HCT116 (cell line): ENCODE measurements at regions not wholly inside any gene's neighbourhood (a gene's known extent, or its start where the extent isn't known, plus 50 kb on each side); places are given as distances from the start of the nearest gene placed in this dataset.
A peak's percentile ranks its signal among the peaks of the same experiment; 100 is the strongest.

ENCODE experiments used
- ATAC-seq: fragments of 200-7000 bp; cut with Tn5 transposase; 2 replicates; pipeline ENCODE4 v1.9.1; 2020; ENCODE audit warnings: mild to moderate bottlenecking, moderate library complexity
- BruUV-seq: library from RNA; stranded (reverse); fragments of 400-500 nt; replicated peaks from 2 replicates; lab custom pipeline; 2021; lab: Mats Ljungman, UMichigan
- CTCF ChIA-PET: fragments of 300-600 bp; sonication (Branson Sonifier 250); formaldehyde crosslinking; loops from one replicate; lab custom pipeline; 2021; ENCODE audit warnings: antibody characterized with exemption; lab: Charles Lee
- POLR2A ChIA-PET: fragments of 300-600, 350-600 bp; sonication (Branson Sonifier 250); formaldehyde crosslinking; loops from one replicate; lab custom pipeline; 2021; ENCODE audit warnings: antibody characterized with exemption; lab: Charles Lee
- RAD21 ChIA-PET, 2 experiments: fragments of 300-600 bp; sonication (Branson Sonifier 250); formaldehyde crosslinking; loops; one replicate each; lab custom pipeline; 2023; ENCODE audit warnings: low total read pairs in 2 of 2; ENCODE audit not compliant: uncharacterized antibody in 2 of 2, unreplicated experiment in 2 of 2, low non-redundant PET in 1 of 2; lab: Charles Lee
- DNase-seq: peaks from one replicate; pipeline ENCODE4 v3.0.0-alpha.2; 2010; ENCODE audit warnings: low read depth, low spot score
- H2AFZ ChIP-seq: fragments of 200-600 bp; shearing (Covaris generic), sonication (generic); 2 replicates; pipeline ENCODE4 v1.6.1; 2017; ENCODE audit warnings: low read depth, mixed run types, mixed read lengths, antibody characterized with exemption, low read length; ENCODE audit not compliant: poor library complexity, severe bottlenecking
- H3K27ac ChIP-seq: 2 replicates; pipeline ENCODE4 v1.5.1; 2012; ENCODE audit warnings: low read depth, low read length
- H3K27me3 ChIP-seq: fragments of 200-600 bp; sonication (generic); 2 replicates; pipeline ENCODE4 v1.6.1; 2016; ENCODE audit warnings: mixed run types, low read length, mixed read lengths; ENCODE audit not compliant: insufficient read depth
- H3K36me3 ChIP-seq, 2 experiments: fragments of 200-500 bp in 1 of 2; fragments of 200-600 bp in 1 of 2; sonication (Bioruptor generic) in 1 of 2; sonication (generic) in 1 of 2; 2 replicates each; pipeline versions ENCODE4 v1.5.1 to v1.6.1; 2014 to 2016; ENCODE audit warnings: low read length in 2 of 2, inconsistent platforms in 1 of 2, mixed read lengths in 1 of 2, mixed run types in 1 of 2; ENCODE audit not compliant: insufficient read depth in 2 of 2, control insufficient read depth in 1 of 2
- H3K4me1 ChIP-seq, 2 experiments: fragments of 200-600 bp in 1 of 2; sonication (generic) in 1 of 2; 2 replicates each; pipeline versions ENCODE4 v1.5.1 to v1.6.1; 2012 to 2017; ENCODE audit warnings: low read length in 2 of 2, inconsistent platforms in 1 of 2, mild to moderate bottlenecking in 1 of 2, mixed read lengths in 1 of 2, mixed run types in 1 of 2, moderate library complexity in 1 of 2; ENCODE audit not compliant: insufficient read depth in 2 of 2, control insufficient read depth in 1 of 2
- H3K4me2 ChIP-seq: fragments of 200-600 bp; sonication (generic); 2 replicates; pipeline ENCODE4 v1.6.1; 2017; ENCODE audit warnings: mixed run types, low read length, mixed read lengths
- H3K4me3 ChIP-seq, 2 experiments: fragments of 200-600 bp in 1 of 2; sonication (generic) in 1 of 2; replicated peaks in 1 of 2; 2 replicates each; pipeline ENCODE4 v1.5.1; 2011 to 2016; ENCODE audit warnings: low read length in 2 of 2, control low read depth in 1 of 2, low read depth in 1 of 2, mild to moderate bottlenecking in 1 of 2, mixed read lengths in 1 of 2, mixed run types in 1 of 2
- H3K79me2 ChIP-seq: fragments of 200-600 bp; sonication (generic); 2 replicates; pipeline ENCODE4 v1.6.1; 2017; ENCODE audit warnings: mild to moderate bottlenecking, mixed run types, low read length, moderate library complexity, mixed read lengths; ENCODE audit not compliant: insufficient read depth
- H3K9ac ChIP-seq: fragments of 200-600 bp; sonication (generic); 2 replicates; pipeline ENCODE4 v1.6.1; 2016; ENCODE audit warnings: low read length, mixed read lengths
- H3K9me2 ChIP-seq: fragments of 200-600 bp; sonication (generic), shearing (Covaris generic); 2 replicates; pipeline ENCODE4 v1.6.1; 2017; ENCODE audit warnings: mixed run types, mild to moderate bottlenecking, moderate library complexity; ENCODE audit not compliant: insufficient read depth
- H3K9me3 ChIP-seq, 2 experiments: fragments of 200-500 bp in 1 of 2; fragments of 200-600 bp in 1 of 2; sonication (Bioruptor generic) in 1 of 2; sonication (generic) in 1 of 2; 2 replicates each; pipeline ENCODE4 v1.6.1; 2014 to 2017; ENCODE audit warnings: low read length in 2 of 2, mixed read lengths in 2 of 2, inconsistent platforms in 1 of 2, low read depth in 1 of 2, mild to moderate bottlenecking in 1 of 2, mixed run types in 1 of 2, moderate library complexity in 1 of 2; ENCODE audit not compliant: control insufficient read depth in 1 of 2, insufficient read depth in 1 of 2
- H4K20me1 ChIP-seq: fragments of 200-600 bp; sonication (generic), shearing (Covaris generic); 2 replicates; pipeline ENCODE4 v1.6.1; 2017; ENCODE audit warnings: mixed run types, mild to moderate bottlenecking, moderate library complexity; ENCODE audit not compliant: insufficient read depth
- ATF3 ChIP-seq: IDR thresholded peaks from 2 replicates; pipeline ENCODE4 v1.6.1; 2012
- CBX3 ChIP-seq: IDR thresholded peaks from 2 replicates; pipeline ENCODE4 v1.6.1; 2012; ENCODE audit warnings: low read depth
- CEBPB ChIP-seq: IDR thresholded peaks from 2 replicates; pipeline ENCODE4 v1.6.1; 2012; ENCODE audit warnings: low read depth
- CTCF ChIP-seq, 3 experiments: fragments of 200-600 bp in 1 of 3; sonication (generic) in 1 of 3; IDR thresholded peaks in 2 of 3; conservative IDR thresholded peaks in 1 of 3; 2 replicates each; pipeline ENCODE4 v1.5.1; 2012 to 2017; ENCODE audit warnings: low read depth in 2 of 3, low read length in 2 of 3, antibody characterized with exemption in 1 of 3, borderline replicate concordance in 1 of 3, control low read depth in 1 of 3, mild to moderate bottlenecking in 1 of 3, mixed read lengths in 1 of 3, mixed run types in 1 of 3, moderate library complexity in 1 of 3; ENCODE audit not compliant: insufficient read depth in 1 of 3
- ELF1 ChIP-seq: IDR thresholded peaks from 2 replicates; pipeline ENCODE4 v1.6.1; 2012; ENCODE audit warnings: low read depth, borderline replicate concordance
- EZH2 ChIP-seq: fragments of 200-600 bp; sonication (generic); IDR thresholded peaks from 2 replicates; pipeline ENCODE4 v1.6.1; 2017; ENCODE audit warnings: antibody characterized with exemption, mixed run types
- EZH2phosphoT487 ChIP-seq: fragments of 200-600 bp; IDR thresholded peaks from 2 replicates; pipeline ENCODE4 v1.6.1; 2018; ENCODE audit warnings: antibody characterized with exemption, borderline replicate concordance
- FOSL1 ChIP-seq: IDR thresholded peaks from 2 replicates; pipeline ENCODE4 v1.6.1; 2012; ENCODE audit warnings: low read depth
- JUND ChIP-seq: IDR thresholded peaks from 2 replicates; pipeline ENCODE4 v1.6.1; 2012
- MAX ChIP-seq: IDR thresholded peaks from 2 replicates; pipeline ENCODE4 v1.6.1; 2012
- POLR2A ChIP-seq: IDR thresholded peaks from 2 replicates; pipeline ENCODE4 v1.7.0; 2011; ENCODE audit warnings: borderline replicate concordance; ENCODE audit not compliant: insufficient read depth, insufficient read length; ENCODE audit errors: extremely low read depth
- POLR2AphosphoS5 ChIP-seq: IDR thresholded peaks from 2 replicates; pipeline ENCODE4 v1.6.1; 2011; ENCODE audit warnings: mild to moderate bottlenecking, low read depth, low read length, moderate library complexity
- RAD21 ChIP-seq: IDR thresholded peaks from 2 replicates; pipeline ENCODE4 v1.6.1; 2012; ENCODE audit warnings: low read depth, mild to moderate bottlenecking
- REST ChIP-seq: IDR thresholded peaks from 2 replicates; pipeline ENCODE4 v1.6.1; 2012; ENCODE audit warnings: low read depth
- SIN3A ChIP-seq: IDR thresholded peaks from 2 replicates; pipeline ENCODE4 v1.6.1; 2012; ENCODE audit warnings: low read depth
- SP1 ChIP-seq: IDR thresholded peaks from 2 replicates; pipeline ENCODE4 v1.6.1; 2012; ENCODE audit warnings: low read depth
- SRF ChIP-seq: IDR thresholded peaks from 2 replicates; pipeline ENCODE4 v1.6.1; 2012; ENCODE audit warnings: low read depth
- TCF7L2 ChIP-seq: IDR thresholded peaks from 2 replicates; pipeline ENCODE4 v1.7.0; 2011; ENCODE audit warnings: borderline replicate concordance, inconsistent platforms; ENCODE audit not compliant: insufficient read depth, insufficient read length; ENCODE audit errors: extremely low read depth
- ZFX ChIP-seq: fragments of 450-650 bp; IDR thresholded peaks from 2 replicates; pipeline ENCODE4 v1.6.1; 2017
- ZNF274 ChIP-seq: fragments of 200-500 bp; sonication (Bioruptor generic); IDR thresholded peaks from 2 replicates; pipeline ENCODE4 v1.6.1; 2014; ENCODE audit warnings: mild to moderate bottlenecking, low read depth, low read length, inconsistent platforms
- intact Hi-C: fragments of 100-400 bp; cut with micrococcal nuclease; formaldehyde crosslinking; loops from 2 replicates; pipeline ENCODE4 v1.10.0; 2022

- POLR2A ChIA-PET, result interaction anchor here (0.6 kb wide), 1 partner anchor 100 kb away, joined by 3 read pairs; no protein-coding TSS in a partner anchor
- Histone ChIP-seq H3K27ac (no peak overlapping the region), H3K27me3 (no peaks in the 10 kb centered on the region), H3K9me2 (no peaks in the 10 kb centered on the region), H2AFZ (peak overlapping the region; percentile 36), H3K4me1 (peaks cover 5 to 15% of the 10 kb centered on the region in 2 experiments), H3K9ac (no peak overlapping the region), H3K4me2 (peak overlapping the region; percentile 55; the same call in 1 of the 2 replicates), H4K20me1 (no peaks in the 10 kb centered on the region), H3K4me3 (no peak overlapping the region), H3K9me3 (no peaks in the 10 kb centered on the region), H3K79me2 (no peaks in the 10 kb centered on the region), H3K36me3 (no peaks in the 10 kb centered on the region)
- DNase-seq (no peak), ATAC-seq (no peak)
- no peak for TF ChIP-seq ZNF274
- TF ChIP-seq JUND, result no peak
- no peak for TF ChIP-seq ELF1
- TF ChIP-seq MAX, result no peak
- TF ChIP-seq SRF, result no peak
- no peak for TF ChIP-seq CEBPB
- no peak for TF ChIP-seq EZH2
- no peak for TF ChIP-seq CTCF (IDR thresholded peaks at IDR 0.05 in 2 of 3, conservative IDR thresholded peaks at IDR 0.05 in 1 of 3; ENCODE audit: borderline replicate concordance in 1 of 3, insufficient read depth in 1 of 3, low read depth in 2 of 3, low read length in 2 of 3)
- TF ChIP-seq TCF7L2, result no peak
- TF ChIP-seq RAD21, result no peak
- TF ChIP-seq REST, result no peak
- no peak for TF ChIP-seq SIN3A
- TF ChIP-seq ATF3, result no peak
- TF ChIP-seq SP1, result no peak
- no peak for TF ChIP-seq FOSL1
- TF ChIP-seq CBX3, result no peak
- TF ChIP-seq ZFX, result no peak
- no peak for TF ChIP-seq POLR2A
- TF ChIP-seq EZH2phosphoT487, result no peak
- no peak for TF ChIP-seq POLR2AphosphoS5
- intact Hi-C loops, result no loop called here
- CTCF ChIA-PET, result no interaction called here
- RAD21 ChIA-PET, result no interaction called here
- BruUV-seq, result no TSS peak
These were observed 64.7 kb upstream of the TNIK start for GRCh38 chr3:171524921-171525310.
